Fibroblast of pulmonary artery (primary cell): ENCODE measurements at regions not wholly inside any gene's neighbourhood (a gene's known extent, or its start where the extent isn't known, plus 50 kb on each side); places are given as distances from the start of the nearest gene placed in this dataset.
"Not testable (repeated sequence)": the region's sequence is repeated elsewhere in the genome, so short reads cannot be mapped to it uniquely, and the experiment has no call there.

Experiments
- DNase-seq: peaks from one replicate; pipeline ENCODE4 v3.0.0-alpha.2; 2010; ENCODE audit warnings: low read depth
- H3K4me3 ChIP-seq: replicated peaks from 2 replicates; pipeline ENCODE4 v1.5.1; 2011; ENCODE audit warnings: low read depth, mild to moderate bottlenecking, control low read depth, low read length, moderate library complexity
- TF ChIP-seq, protein P1 (sequence below): IDR thresholded peaks from 2 replicates; pipeline ENCODE4 v1.5.1; 2011; ENCODE audit warnings: mild to moderate bottlenecking, control low read depth, low read length, inconsistent platforms; ENCODE audit errors: missing control alignments

- TF ChIP-seq, protein P1, sequence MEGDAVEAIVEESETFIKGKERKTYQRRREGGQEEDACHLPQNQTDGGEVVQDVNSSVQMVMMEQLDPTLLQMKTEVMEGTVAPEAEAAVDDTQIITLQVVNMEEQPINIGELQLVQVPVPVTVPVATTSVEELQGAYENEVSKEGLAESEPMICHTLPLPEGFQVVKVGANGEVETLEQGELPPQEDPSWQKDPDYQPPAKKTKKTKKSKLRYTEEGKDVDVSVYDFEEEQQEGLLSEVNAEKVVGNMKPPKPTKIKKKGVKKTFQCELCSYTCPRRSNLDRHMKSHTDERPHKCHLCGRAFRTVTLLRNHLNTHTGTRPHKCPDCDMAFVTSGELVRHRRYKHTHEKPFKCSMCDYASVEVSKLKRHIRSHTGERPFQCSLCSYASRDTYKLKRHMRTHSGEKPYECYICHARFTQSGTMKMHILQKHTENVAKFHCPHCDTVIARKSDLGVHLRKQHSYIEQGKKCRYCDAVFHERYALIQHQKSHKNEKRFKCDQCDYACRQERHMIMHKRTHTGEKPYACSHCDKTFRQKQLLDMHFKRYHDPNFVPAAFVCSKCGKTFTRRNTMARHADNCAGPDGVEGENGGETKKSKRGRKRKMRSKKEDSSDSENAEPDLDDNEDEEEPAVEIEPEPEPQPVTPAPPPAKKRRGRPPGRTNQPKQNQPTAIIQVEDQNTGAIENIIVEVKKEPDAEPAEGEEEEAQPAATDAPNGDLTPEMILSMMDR, result no peak
- H3K4me3 ChIP-seq, result no peak overlapping the region
- DNase-seq, result no peak
Observed at GRCh38 chr17:33696102-33696501, 403.0 kb upstream of the ASIC2 start.

DNA sequence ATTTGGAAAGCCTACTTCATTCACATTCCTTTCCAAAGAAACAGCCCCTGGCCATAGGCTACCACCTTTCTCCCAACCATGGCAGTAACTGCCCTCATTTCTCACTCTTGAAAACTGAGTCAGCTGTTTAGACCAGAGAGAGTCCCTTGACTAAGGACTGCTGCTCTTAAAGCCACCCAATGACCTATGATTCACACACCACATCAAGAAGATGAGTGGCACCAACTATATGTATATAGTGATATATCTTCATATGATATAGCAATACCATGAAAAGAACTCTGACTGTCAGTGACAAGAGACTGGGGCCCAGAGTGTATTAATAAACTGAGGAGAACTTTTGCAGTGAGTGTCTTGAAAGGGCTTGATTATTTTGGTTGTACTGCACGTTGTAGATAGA, 404.5 kb upstream of the ASIC2 start:
- TF ChIP-seq, protein P1, result no peak
- DNase-seq, result no peak
- no peak overlapping the region for H3K4me3 ChIP-seq

DNA sequence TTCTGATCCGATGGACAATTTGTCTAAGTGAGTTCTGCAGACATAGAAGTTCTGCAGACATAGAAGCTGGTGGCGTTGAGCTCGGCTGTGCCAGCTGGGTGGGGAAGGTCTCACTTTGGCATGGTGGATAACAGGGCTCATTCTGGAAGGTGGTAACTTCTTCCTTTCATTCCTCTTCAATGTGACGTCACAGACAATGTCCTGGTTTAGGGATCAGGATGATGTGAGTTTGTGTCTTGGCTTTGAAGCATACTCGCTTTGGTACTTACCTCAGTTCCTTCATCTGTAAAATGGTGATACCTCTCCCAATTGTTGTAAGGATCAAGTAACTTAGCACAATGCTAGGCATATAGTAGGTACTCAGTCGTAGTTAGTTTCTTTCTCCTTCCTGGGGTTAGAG, 408.8 kb upstream of the ASIC2 start:
- H3K4me3 ChIP-seq, result no peak overlapping the region
- TF ChIP-seq, protein P1, result no peak

GRCh38 chr17:33704856-33705255, 411.8 kb upstream of the ASIC2 start:
- no peak overlapping the region for H3K4me3 ChIP-seq
- no peak for DNase-seq
- TF ChIP-seq, protein P1, result no peak

More for the DNA sequence above, 408.8 kb upstream of the ASIC2 start:
- no peak for DNase-seq

GRCh38 chr17:33709881-33710280, 416.8 kb upstream of the ASIC2 start:
- no peak overlapping the region for H3K4me3 ChIP-seq
- TF ChIP-seq, protein P1, result no peak
- no peak for DNase-seq

DNA sequence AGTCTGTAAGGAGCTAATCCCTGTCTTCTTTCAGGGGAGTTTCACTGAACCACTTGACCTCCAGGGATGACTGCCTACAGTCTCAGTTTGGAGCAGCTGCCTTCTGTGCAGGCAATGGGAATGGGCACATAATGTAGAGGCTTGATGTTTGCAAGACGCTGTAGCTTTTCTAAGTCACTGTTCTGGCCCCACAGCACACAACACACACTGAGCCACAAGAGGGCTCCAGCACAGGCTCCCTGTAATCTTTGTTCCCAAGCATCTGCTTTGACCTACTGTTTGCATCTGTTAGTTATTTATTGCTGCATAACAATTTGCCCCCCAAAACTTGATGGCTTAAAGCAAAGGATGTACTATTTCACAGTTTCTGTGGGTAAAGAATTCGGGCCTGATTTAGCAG, 419.0 kb upstream of the ASIC2 start:
- no peak for DNase-seq
- no peak overlapping the region for H3K4me3 ChIP-seq
- TF ChIP-seq, protein P1, result no peak

- TF ChIP-seq, protein P1, result no peak
- no peak overlapping the region for H3K4me3 ChIP-seq
- DNase-seq, result no peak
Observed at GRCh38 chr17:33716957-33717356, 423.9 kb upstream of the ASIC2 start.

- not testable (repeated sequence) for DNase-seq, H3K4me3 ChIP-seq
Observed at GRCh38 chr17:33723736-33724135, 430.6 kb upstream of the ASIC2 start.
